Right lobe of liver (tissue), 4 donors: ENCODE measurements at regions not wholly inside any gene's neighbourhood (a gene's known extent, or its start where the extent isn't known, plus 50 kb on each side); places are given as distances from the start of the nearest gene placed in this dataset.

Experiments
- CTCF ChIP-seq, 4 donors: fragments of 200-600 bp in 3 of 4; fragments of 450-650 bp in 1 of 4; IDR thresholded peaks; one replicate each; pipeline versions ENCODE4 v1.5.1 to v1.8.0; 2016 to 2022; ENCODE audit warnings: antibody characterized with exemption in 4 of 4, mild to moderate bottlenecking in 2 of 4
- POLR2A ChIP-seq: fragments of 450-650 bp; IDR thresholded peaks from one replicate; pipeline ENCODE4 v1.6.1; 2017; ENCODE audit warnings: antibody characterized with exemption, mild to moderate bottlenecking
- donor health status: DM: no; HTN: no; CAD: no.
- donor health status: DM: no; HTN: no; CAD: no.
- donor health status: DM: no; HTN: yes; CAD: no.

- TF ChIP-seq CTCF (IDR thresholded peaks at IDR 0.05) (no peak), POLR2A (no peak)
These were observed 169.7 kb downstream of the NPR3 start for GRCh38 chr5:32880796-32881195.
